HCT116 (cell line): ENCODE measurements at regions not wholly inside any gene's neighbourhood (a gene's known extent, or its start where the extent isn't known, plus 50 kb on each side); places are given as distances from the start of the nearest gene placed in this dataset.

Experiments
- ATAC-seq: fragments of 200-7000 bp; cut with Tn5 transposase; 2 replicates; pipeline ENCODE4 v1.9.1; 2020; ENCODE audit warnings: mild to moderate bottlenecking, moderate library complexity
- BruUV-seq: library from RNA; stranded (reverse); fragments of 400-500 nt; replicated peaks from 2 replicates; lab custom pipeline; 2021; lab: Mats Ljungman, UMichigan
- CTCF ChIA-PET: fragments of 300-600 bp; sonication (Branson Sonifier 250); formaldehyde crosslinking; loops from one replicate; lab custom pipeline; 2021; ENCODE audit warnings: antibody characterized with exemption; lab: Charles Lee
- POLR2A ChIA-PET: fragments of 300-600, 350-600 bp; sonication (Branson Sonifier 250); formaldehyde crosslinking; loops from one replicate; lab custom pipeline; 2021; ENCODE audit warnings: antibody characterized with exemption; lab: Charles Lee
- RAD21 ChIA-PET, 2 experiments: fragments of 300-600 bp; sonication (Branson Sonifier 250); formaldehyde crosslinking; loops; one replicate each; lab custom pipeline; 2023; ENCODE audit warnings: low total read pairs in 2 of 2; ENCODE audit not compliant: uncharacterized antibody in 2 of 2, unreplicated experiment in 2 of 2, low non-redundant PET in 1 of 2; lab: Charles Lee
- DNase-seq: peaks from one replicate; pipeline ENCODE4 v3.0.0-alpha.2; 2010; ENCODE audit warnings: low read depth, low spot score
- H2AFZ ChIP-seq: fragments of 200-600 bp; shearing (Covaris generic), sonication (generic); 2 replicates; pipeline ENCODE4 v1.6.1; 2017; ENCODE audit warnings: low read depth, mixed run types, mixed read lengths, antibody characterized with exemption, low read length; ENCODE audit not compliant: poor library complexity, severe bottlenecking
- H3K27ac ChIP-seq: 2 replicates; pipeline ENCODE4 v1.5.1; 2012; ENCODE audit warnings: low read depth, low read length
- H3K27me3 ChIP-seq: fragments of 200-600 bp; sonication (generic); 2 replicates; pipeline ENCODE4 v1.6.1; 2016; ENCODE audit warnings: mixed run types, low read length, mixed read lengths; ENCODE audit not compliant: insufficient read depth
- H3K36me3 ChIP-seq, 2 experiments: fragments of 200-500 bp in 1 of 2; fragments of 200-600 bp in 1 of 2; sonication (Bioruptor generic) in 1 of 2; sonication (generic) in 1 of 2; 2 replicates each; pipeline versions ENCODE4 v1.5.1 to v1.6.1; 2014 to 2016; ENCODE audit warnings: low read length in 2 of 2, inconsistent platforms in 1 of 2, mixed read lengths in 1 of 2, mixed run types in 1 of 2; ENCODE audit not compliant: insufficient read depth in 2 of 2, control insufficient read depth in 1 of 2
- H3K4me1 ChIP-seq, 2 experiments: fragments of 200-600 bp in 1 of 2; sonication (generic) in 1 of 2; 2 replicates each; pipeline versions ENCODE4 v1.5.1 to v1.6.1; 2012 to 2017; ENCODE audit warnings: low read length in 2 of 2, inconsistent platforms in 1 of 2, mild to moderate bottlenecking in 1 of 2, mixed read lengths in 1 of 2, mixed run types in 1 of 2, moderate library complexity in 1 of 2; ENCODE audit not compliant: insufficient read depth in 2 of 2, control insufficient read depth in 1 of 2
- H3K4me2 ChIP-seq: fragments of 200-600 bp; sonication (generic); 2 replicates; pipeline ENCODE4 v1.6.1; 2017; ENCODE audit warnings: mixed run types, low read length, mixed read lengths
- H3K4me3 ChIP-seq, 2 experiments: fragments of 200-600 bp in 1 of 2; sonication (generic) in 1 of 2; replicated peaks in 1 of 2; 2 replicates each; pipeline ENCODE4 v1.5.1; 2011 to 2016; ENCODE audit warnings: low read length in 2 of 2, control low read depth in 1 of 2, low read depth in 1 of 2, mild to moderate bottlenecking in 1 of 2, mixed read lengths in 1 of 2, mixed run types in 1 of 2
- H3K79me2 ChIP-seq: fragments of 200-600 bp; sonication (generic); 2 replicates; pipeline ENCODE4 v1.6.1; 2017; ENCODE audit warnings: mild to moderate bottlenecking, mixed run types, low read length, moderate library complexity, mixed read lengths; ENCODE audit not compliant: insufficient read depth
- H3K9ac ChIP-seq: fragments of 200-600 bp; sonication (generic); 2 replicates; pipeline ENCODE4 v1.6.1; 2016; ENCODE audit warnings: low read length, mixed read lengths
- H3K9me2 ChIP-seq: fragments of 200-600 bp; sonication (generic), shearing (Covaris generic); 2 replicates; pipeline ENCODE4 v1.6.1; 2017; ENCODE audit warnings: mixed run types, mild to moderate bottlenecking, moderate library complexity; ENCODE audit not compliant: insufficient read depth
- H3K9me3 ChIP-seq, 2 experiments: fragments of 200-500 bp in 1 of 2; fragments of 200-600 bp in 1 of 2; sonication (Bioruptor generic) in 1 of 2; sonication (generic) in 1 of 2; 2 replicates each; pipeline ENCODE4 v1.6.1; 2014 to 2017; ENCODE audit warnings: low read length in 2 of 2, mixed read lengths in 2 of 2, inconsistent platforms in 1 of 2, low read depth in 1 of 2, mild to moderate bottlenecking in 1 of 2, mixed run types in 1 of 2, moderate library complexity in 1 of 2; ENCODE audit not compliant: control insufficient read depth in 1 of 2, insufficient read depth in 1 of 2
- H4K20me1 ChIP-seq: fragments of 200-600 bp; sonication (generic), shearing (Covaris generic); 2 replicates; pipeline ENCODE4 v1.6.1; 2017; ENCODE audit warnings: mixed run types, mild to moderate bottlenecking, moderate library complexity; ENCODE audit not compliant: insufficient read depth
- CBX3 ChIP-seq: IDR thresholded peaks from 2 replicates; pipeline ENCODE4 v1.6.1; 2012; ENCODE audit warnings: low read depth
- CEBPB ChIP-seq: IDR thresholded peaks from 2 replicates; pipeline ENCODE4 v1.6.1; 2012; ENCODE audit warnings: low read depth
- EGR1 ChIP-seq: IDR thresholded peaks from 2 replicates; pipeline ENCODE4 v1.6.1; 2012; ENCODE audit warnings: low read depth
- ELF1 ChIP-seq: IDR thresholded peaks from 2 replicates; pipeline ENCODE4 v1.6.1; 2012; ENCODE audit warnings: low read depth, borderline replicate concordance
- EZH2 ChIP-seq: fragments of 200-600 bp; sonication (generic); IDR thresholded peaks from 2 replicates; pipeline ENCODE4 v1.6.1; 2017; ENCODE audit warnings: antibody characterized with exemption, mixed run types
- EZH2phosphoT487 ChIP-seq: fragments of 200-600 bp; IDR thresholded peaks from 2 replicates; pipeline ENCODE4 v1.6.1; 2018; ENCODE audit warnings: antibody characterized with exemption, borderline replicate concordance
- FOSL1 ChIP-seq: IDR thresholded peaks from 2 replicates; pipeline ENCODE4 v1.6.1; 2012; ENCODE audit warnings: low read depth
- JUND ChIP-seq: IDR thresholded peaks from 2 replicates; pipeline ENCODE4 v1.6.1; 2012
- POLR2AphosphoS5 ChIP-seq: IDR thresholded peaks from 2 replicates; pipeline ENCODE4 v1.6.1; 2011; ENCODE audit warnings: mild to moderate bottlenecking, low read depth, low read length, moderate library complexity
- RAD21 ChIP-seq: IDR thresholded peaks from 2 replicates; pipeline ENCODE4 v1.6.1; 2012; ENCODE audit warnings: low read depth, mild to moderate bottlenecking
- SIN3A ChIP-seq: IDR thresholded peaks from 2 replicates; pipeline ENCODE4 v1.6.1; 2012; ENCODE audit warnings: low read depth
- YY1 ChIP-seq: IDR thresholded peaks from 2 replicates; pipeline ENCODE4 v1.6.1; 2011; ENCODE audit warnings: low read length, low read depth, moderate library complexity, mild to moderate bottlenecking; ENCODE audit not compliant: insufficient replicate concordance; ENCODE audit errors: extremely low read depth
- ZFX ChIP-seq: fragments of 450-650 bp; IDR thresholded peaks from 2 replicates; pipeline ENCODE4 v1.6.1; 2017
- intact Hi-C: fragments of 100-400 bp; cut with micrococcal nuclease; formaldehyde crosslinking; loops from 2 replicates; pipeline ENCODE4 v1.10.0; 2022
- TF ChIP-seq, protein P1 (sequence below): IDR thresholded peaks from 2 replicates; pipeline ENCODE4 v1.6.1; 2012
- TF ChIP-seq, protein P2 (sequence below): IDR thresholded peaks from 2 replicates; pipeline ENCODE4 v1.6.1; 2011; ENCODE audit warnings: mild to moderate bottlenecking, low read length, moderate library complexity; ENCODE audit not compliant: insufficient replicate concordance; ENCODE audit errors: extremely low read depth
- TF ChIP-seq, protein P3 (sequence below), 3 experiments: fragments of 200-600 bp in 1 of 3; sonication (generic) in 1 of 3; IDR thresholded peaks in 2 of 3; conservative IDR thresholded peaks in 1 of 3; 2 replicates each; pipeline ENCODE4 v1.5.1; 2012 to 2017; ENCODE audit warnings: low read depth in 2 of 3, low read length in 2 of 3, antibody characterized with exemption in 1 of 3, borderline replicate concordance in 1 of 3, control low read depth in 1 of 3, mild to moderate bottlenecking in 1 of 3, mixed read lengths in 1 of 3, mixed run types in 1 of 3, moderate library complexity in 1 of 3; ENCODE audit not compliant: insufficient read depth in 1 of 3
- TF ChIP-seq, protein P4 (sequence below): IDR thresholded peaks from 2 replicates; pipeline ENCODE4 v1.6.1; 2012

DNA sequence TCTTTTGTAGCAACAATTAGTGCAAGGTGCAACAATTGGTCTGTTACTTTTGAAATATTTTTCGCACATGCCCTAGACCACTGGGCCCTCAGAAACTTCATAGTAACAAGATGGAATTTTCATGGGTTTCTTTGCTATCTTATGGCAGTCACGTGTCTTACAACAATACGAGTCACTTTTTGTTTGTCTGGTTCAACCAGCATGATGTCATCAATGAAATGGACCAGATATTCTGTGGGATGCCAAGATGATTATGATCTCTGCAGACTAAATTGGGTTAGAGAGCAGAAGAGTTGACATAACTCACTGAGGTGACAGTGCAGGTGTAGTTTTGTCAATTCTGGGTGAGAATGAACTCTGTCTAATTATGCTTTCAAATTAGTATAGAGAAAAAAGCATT, 239.6 kb upstream of the RIOK2 start:
- CTCF ChIA-PET = no interaction called here
- POLR2A ChIA-PET = no interaction called here
- ATAC-seq = no peak

More for the DNA sequence above, 239.6 kb upstream of the RIOK2 start:
- Histone ChIP-seq H3K4me3 (no peak overlapping the region), H3K9ac (no peak overlapping the region), H3K27me3 (no peaks in the 10 kb centered on the region), H3K4me2 (no peak overlapping the region), H3K36me3 (no peaks in the 10 kb centered on the region), H3K79me2 (no peaks in the 10 kb centered on the region), H3K9me2 (no peaks in the 10 kb centered on the region), H3K9me3 (no peaks in the 10 kb centered on the region), H4K20me1 (no peaks in the 10 kb centered on the region), H3K27ac (no peak overlapping the region), H2AFZ (no peak overlapping the region), H3K4me1 (no peaks in the 10 kb centered on the region)
- no peak for DNase-seq
- TF ChIP-seq ELF1 = no peak
- TF ChIP-seq EZH2 = no peak
- no peak for TF ChIP-seq FOSL1
- no peak for TF ChIP-seq EGR1
- TF ChIP-seq CBX3 = no peak
- TF ChIP-seq, protein P1, sequence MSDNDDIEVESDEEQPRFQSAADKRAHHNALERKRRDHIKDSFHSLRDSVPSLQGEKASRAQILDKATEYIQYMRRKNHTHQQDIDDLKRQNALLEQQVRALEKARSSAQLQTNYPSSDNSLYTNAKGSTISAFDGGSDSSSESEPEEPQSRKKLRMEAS = no peak
- TF ChIP-seq, protein P2, sequence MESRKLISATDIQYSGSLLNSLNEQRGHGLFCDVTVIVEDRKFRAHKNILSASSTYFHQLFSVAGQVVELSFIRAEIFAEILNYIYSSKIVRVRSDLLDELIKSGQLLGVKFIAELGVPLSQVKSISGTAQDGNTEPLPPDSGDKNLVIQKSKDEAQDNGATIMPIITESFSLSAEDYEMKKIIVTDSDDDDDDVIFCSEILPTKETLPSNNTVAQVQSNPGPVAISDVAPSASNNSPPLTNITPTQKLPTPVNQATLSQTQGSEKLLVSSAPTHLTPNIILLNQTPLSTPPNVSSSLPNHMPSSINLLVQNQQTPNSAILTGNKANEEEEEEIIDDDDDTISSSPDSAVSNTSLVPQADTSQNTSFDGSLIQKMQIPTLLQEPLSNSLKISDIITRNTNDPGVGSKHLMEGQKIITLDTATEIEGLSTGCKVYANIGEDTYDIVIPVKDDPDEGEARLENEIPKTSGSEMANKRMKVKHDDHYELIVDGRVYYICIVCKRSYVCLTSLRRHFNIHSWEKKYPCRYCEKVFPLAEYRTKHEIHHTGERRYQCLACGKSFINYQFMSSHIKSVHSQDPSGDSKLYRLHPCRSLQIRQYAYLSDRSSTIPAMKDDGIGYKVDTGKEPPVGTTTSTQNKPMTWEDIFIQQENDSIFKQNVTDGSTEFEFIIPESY = no peak
- TF ChIP-seq SIN3A = no peak
- no peak for TF ChIP-seq ZFX
- TF ChIP-seq, protein P3, sequence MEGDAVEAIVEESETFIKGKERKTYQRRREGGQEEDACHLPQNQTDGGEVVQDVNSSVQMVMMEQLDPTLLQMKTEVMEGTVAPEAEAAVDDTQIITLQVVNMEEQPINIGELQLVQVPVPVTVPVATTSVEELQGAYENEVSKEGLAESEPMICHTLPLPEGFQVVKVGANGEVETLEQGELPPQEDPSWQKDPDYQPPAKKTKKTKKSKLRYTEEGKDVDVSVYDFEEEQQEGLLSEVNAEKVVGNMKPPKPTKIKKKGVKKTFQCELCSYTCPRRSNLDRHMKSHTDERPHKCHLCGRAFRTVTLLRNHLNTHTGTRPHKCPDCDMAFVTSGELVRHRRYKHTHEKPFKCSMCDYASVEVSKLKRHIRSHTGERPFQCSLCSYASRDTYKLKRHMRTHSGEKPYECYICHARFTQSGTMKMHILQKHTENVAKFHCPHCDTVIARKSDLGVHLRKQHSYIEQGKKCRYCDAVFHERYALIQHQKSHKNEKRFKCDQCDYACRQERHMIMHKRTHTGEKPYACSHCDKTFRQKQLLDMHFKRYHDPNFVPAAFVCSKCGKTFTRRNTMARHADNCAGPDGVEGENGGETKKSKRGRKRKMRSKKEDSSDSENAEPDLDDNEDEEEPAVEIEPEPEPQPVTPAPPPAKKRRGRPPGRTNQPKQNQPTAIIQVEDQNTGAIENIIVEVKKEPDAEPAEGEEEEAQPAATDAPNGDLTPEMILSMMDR (IDR thresholded peaks at IDR 0.05 in 2 of 3, conservative IDR thresholded peaks at IDR 0.05 in 1 of 3; ENCODE audit: borderline replicate concordance in 1 of 3, insufficient read depth in 1 of 3, low read depth in 2 of 3, low read length in 2 of 3) = no peak
- no peak for TF ChIP-seq YY1
- TF ChIP-seq POLR2AphosphoS5 = no peak
- TF ChIP-seq RAD21 = no peak
- no peak for TF ChIP-seq CEBPB
- TF ChIP-seq EZH2phosphoT487 = no peak
- no peak for TF ChIP-seq JUND
- TF ChIP-seq, protein P4, sequence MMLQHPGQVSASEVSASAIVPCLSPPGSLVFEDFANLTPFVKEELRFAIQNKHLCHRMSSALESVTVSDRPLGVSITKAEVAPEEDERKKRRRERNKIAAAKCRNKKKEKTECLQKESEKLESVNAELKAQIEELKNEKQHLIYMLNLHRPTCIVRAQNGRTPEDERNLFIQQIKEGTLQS = no peak
- BruUV-seq = no TSS peak
- RAD21 ChIA-PET = no interaction called here
- intact Hi-C loops = loop anchor here (10.0 kb wide), 1 partner anchor 1402 kb away; no protein-coding TSS in a partner anchor
